ENCODE measurements at regions not wholly inside any gene's neighbourhood (a gene's known extent, or its start where the extent isn't known, plus 50 kb on each side); places are given as distances from the start of the nearest gene placed in this dataset.

GRCh38 chr13:37158481-37158880, 53.0 kb upstream of the CSNK1A1L start:
- TF ChIP-seq POLR2A (IDR thresholded peaks at IDR 0.05; ENCODE audit: low read length) (no peak), GATA1 (IDR thresholded peaks at IDR 0.05; ENCODE audit: low read depth, low read length) (no peak)
